Gastroesophageal sphincter (tissue), 4 donors: ENCODE measurements at regions not wholly inside any gene's neighbourhood (a gene's known extent, or its start where the extent isn't known, plus 50 kb on each side); places are given as distances from the start of the nearest gene placed in this dataset.

Experiments used
- ATAC-seq: fragments of 150-250 bp; one replicate; pipeline ENCODE4 v1.9.1; 2016; ENCODE audit warnings: mild to moderate bottlenecking, moderate library complexity
- H3K27ac ChIP-seq, 4 donors: fragments of 200-600 bp; sonication (generic) in 3 of 4; 1 replicate in 3 of 4; 2 replicates in 1 of 4; pipeline ENCODE4 v1.5.1; 2016 to 2019
- H3K27me3 ChIP-seq: fragments of 200-600 bp; sonication (generic); one replicate; pipeline ENCODE4 v1.5.1; 2019
- H3K36me3 ChIP-seq, 2 donors: fragments of 200-600 bp; sonication (generic); one replicate each; pipeline ENCODE4 v1.5.1; 2019; ENCODE audit warnings: control low read depth in 1 of 2
- H3K4me1 ChIP-seq, 3 donors: fragments of 200-600 bp; sonication (generic); 1 replicate in 2 of 3; 2 replicates in 1 of 3; pipeline ENCODE4 v1.5.1; 2016 to 2019; ENCODE audit warnings: control low read depth in 2 of 3
- H3K4me3 ChIP-seq, 2 donors: fragments of 200-600 bp; sonication (generic); one replicate each; pipeline ENCODE4 v1.5.1; 2019; ENCODE audit warnings: mild to moderate bottlenecking in 1 of 2, moderate library complexity in 1 of 2
- H3K9me3 ChIP-seq, 3 donors: fragments of 200-600 bp; sonication (generic); one replicate each; pipeline ENCODE4 v1.5.1; 2017 to 2019; ENCODE audit warnings: control low read depth in 2 of 3
- EP300 ChIP-seq: sonication (generic); formaldehyde crosslinking; IDR thresholded peaks from one replicate; pipeline ENCODE4 v1.6.1; 2017; ENCODE audit warnings: antibody characterized with exemption, mild to moderate bottlenecking
- POLR2A ChIP-seq, 2 donors: fragments of 450-650 bp; IDR thresholded peaks; one replicate each; pipeline ENCODE4 v1.6.1; 2017; ENCODE audit warnings: antibody characterized with exemption in 2 of 2, mild to moderate bottlenecking in 2 of 2, moderate library complexity in 1 of 2
- POLR2AphosphoS5 ChIP-seq: sonication (generic); formaldehyde crosslinking; IDR thresholded peaks from one replicate; pipeline ENCODE4 v1.6.1; 2017; ENCODE audit warnings: antibody characterized with exemption
- WGBS, 2 donors: methylation state at CpG; one replicate each; pipeline ENCODE4 v1.1.5; 2018; ENCODE audit warnings: low coverage in 1 of 2; 5-methylcytosine and 5-hydroxymethylcytosine counted together
- TF ChIP-seq, protein P1 (sequence below), 4 experiments: fragments of 200-600 bp in 2 of 4; fragments of 450-650 bp in 2 of 4; sonication (generic) in 1 of 4; IDR thresholded peaks; one replicate each; pipeline ENCODE4 v1.5.1; 2017 to 2019; ENCODE audit warnings: antibody characterized with exemption in 4 of 4, mild to moderate bottlenecking in 2 of 4, moderate library complexity in 2 of 4

DNA sequence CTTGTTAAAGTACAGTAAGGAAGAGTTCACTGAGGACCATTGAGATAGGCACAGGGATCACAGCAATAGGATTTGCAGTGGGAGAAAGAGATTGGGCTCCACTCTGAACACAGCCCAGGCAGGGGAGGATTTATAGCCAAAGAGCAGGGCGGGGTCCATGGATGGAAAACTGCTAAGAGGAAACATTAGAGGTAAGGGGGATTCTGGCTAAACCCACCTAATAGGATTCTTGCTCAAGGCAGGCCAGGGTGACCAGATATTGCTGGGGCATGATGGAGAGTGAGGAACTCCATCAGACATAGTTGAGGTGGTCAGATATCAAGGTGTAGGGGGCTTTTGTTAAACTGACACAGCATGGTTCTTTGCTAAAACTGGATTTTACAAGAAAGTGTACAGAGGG lies 372.8 kb downstream of the NPHP4 start:
- TF ChIP-seq EP300 (no peak), POLR2AphosphoS5 (no peak), POLR2A (IDR thresholded peaks at IDR 0.05) (no peak)
- TF ChIP-seq, protein P1, sequence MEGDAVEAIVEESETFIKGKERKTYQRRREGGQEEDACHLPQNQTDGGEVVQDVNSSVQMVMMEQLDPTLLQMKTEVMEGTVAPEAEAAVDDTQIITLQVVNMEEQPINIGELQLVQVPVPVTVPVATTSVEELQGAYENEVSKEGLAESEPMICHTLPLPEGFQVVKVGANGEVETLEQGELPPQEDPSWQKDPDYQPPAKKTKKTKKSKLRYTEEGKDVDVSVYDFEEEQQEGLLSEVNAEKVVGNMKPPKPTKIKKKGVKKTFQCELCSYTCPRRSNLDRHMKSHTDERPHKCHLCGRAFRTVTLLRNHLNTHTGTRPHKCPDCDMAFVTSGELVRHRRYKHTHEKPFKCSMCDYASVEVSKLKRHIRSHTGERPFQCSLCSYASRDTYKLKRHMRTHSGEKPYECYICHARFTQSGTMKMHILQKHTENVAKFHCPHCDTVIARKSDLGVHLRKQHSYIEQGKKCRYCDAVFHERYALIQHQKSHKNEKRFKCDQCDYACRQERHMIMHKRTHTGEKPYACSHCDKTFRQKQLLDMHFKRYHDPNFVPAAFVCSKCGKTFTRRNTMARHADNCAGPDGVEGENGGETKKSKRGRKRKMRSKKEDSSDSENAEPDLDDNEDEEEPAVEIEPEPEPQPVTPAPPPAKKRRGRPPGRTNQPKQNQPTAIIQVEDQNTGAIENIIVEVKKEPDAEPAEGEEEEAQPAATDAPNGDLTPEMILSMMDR (IDR thresholded peaks at IDR 0.05) = no peak
- peaks cover 94% of the 10 kb centered on the region for H3K27me3 ChIP-seq
- no peak overlapping the region for H3K4me3 ChIP-seq
- ATAC-seq = no peak
- WGBS, 2 donors = 86% methylated on average over 1 of the region's 1 CpG; no CpG with 5 or more reads in 1 of the 2 donors
- H3K36me3 ChIP-seq = no peaks in the 10 kb centered on the region
- no peaks in the 10 kb centered on the region for H3K9me3 ChIP-seq
- no peaks in the 10 kb centered on the region for H3K4me1 ChIP-seq
- H3K27ac ChIP-seq = no peak overlapping the region

DNA sequence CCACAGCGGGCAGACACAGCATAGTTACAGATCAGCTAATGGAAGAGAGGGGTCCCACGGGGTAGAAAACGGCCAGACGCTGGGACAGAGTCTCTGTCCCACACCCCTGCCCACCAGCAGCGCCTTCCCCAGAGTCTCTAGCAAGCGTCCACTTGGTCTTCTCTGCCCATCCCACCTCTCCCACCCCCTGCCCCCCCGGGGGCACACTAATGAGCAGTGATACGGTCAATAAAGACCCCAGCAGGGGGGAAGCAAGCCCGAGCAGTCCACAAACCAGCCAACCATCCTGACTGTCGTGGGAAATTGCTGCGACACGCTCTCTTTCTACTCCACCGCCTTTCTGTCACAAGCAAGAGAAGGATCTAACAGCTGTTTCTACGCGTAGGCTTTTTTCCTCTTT lies 374.7 kb downstream of the NPHP4 start:
- ATAC-seq = no peak
- no peaks in the 10 kb centered on the region for H3K36me3 ChIP-seq
- WGBS, 2 donors = 73% methylated on average over 4 of the region's 15 CpGs; no CpG with 5 or more reads in 1 of the 2 donors
- H3K27ac ChIP-seq = no peak overlapping the region
- peaks cover 0 to 9% (median 0%) of the 10 kb centered on the region in 3 donors for H3K9me3 ChIP-seq
- TF ChIP-seq EP300 = no peak
- TF ChIP-seq, protein P1 (IDR thresholded peaks at IDR 0.05) = no peak
- TF ChIP-seq POLR2AphosphoS5 = no peak
- no peak for TF ChIP-seq POLR2A (IDR thresholded peaks at IDR 0.05)
- peaks cover 89% of the 10 kb centered on the region for H3K27me3 ChIP-seq
- H3K4me3 ChIP-seq = no peak overlapping the region
- H3K4me1 ChIP-seq = no peaks in the 10 kb centered on the region

DNA sequence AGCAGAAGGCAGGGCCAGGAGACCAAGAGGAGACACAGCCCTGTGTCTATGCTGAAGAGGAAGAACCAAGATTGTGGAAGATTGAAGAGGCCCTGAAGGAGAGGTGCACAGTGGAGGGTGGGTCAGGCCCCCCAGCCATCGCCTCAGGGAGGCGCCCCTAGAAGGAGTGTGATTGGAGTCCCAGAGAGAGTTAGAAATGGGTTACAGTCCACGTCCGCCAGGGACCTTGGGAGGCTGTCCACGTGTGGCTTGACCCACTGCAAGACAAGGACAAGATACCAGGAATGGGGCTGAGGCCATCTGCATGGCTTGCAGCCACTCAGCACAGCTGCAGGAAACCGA lies 375.1 kb downstream of the NPHP4 start:
- H3K9me3 ChIP-seq = peaks cover 0 to 9% (median 0%) of the 10 kb centered on the region in 3 donors
- H3K27ac ChIP-seq = no peak overlapping the region
- TF ChIP-seq POLR2A (IDR thresholded peaks at IDR 0.05) (no peak), EP300 (no peak)
- TF ChIP-seq, protein P1 (IDR thresholded peaks at IDR 0.05) = no peak
- H3K4me3 ChIP-seq = no peak overlapping the region
- peaks cover 89% of the 10 kb centered on the region for H3K27me3 ChIP-seq
- ATAC-seq = no peak
- H3K4me1 ChIP-seq = no peaks in the 10 kb centered on the region
- H3K36me3 ChIP-seq = no peaks in the 10 kb centered on the region
- 87% methylated on average over 2 of the region's 6 CpGs; no CpG with 5 or more reads in 1 of the 2 donors for WGBS, 2 donors

DNA sequence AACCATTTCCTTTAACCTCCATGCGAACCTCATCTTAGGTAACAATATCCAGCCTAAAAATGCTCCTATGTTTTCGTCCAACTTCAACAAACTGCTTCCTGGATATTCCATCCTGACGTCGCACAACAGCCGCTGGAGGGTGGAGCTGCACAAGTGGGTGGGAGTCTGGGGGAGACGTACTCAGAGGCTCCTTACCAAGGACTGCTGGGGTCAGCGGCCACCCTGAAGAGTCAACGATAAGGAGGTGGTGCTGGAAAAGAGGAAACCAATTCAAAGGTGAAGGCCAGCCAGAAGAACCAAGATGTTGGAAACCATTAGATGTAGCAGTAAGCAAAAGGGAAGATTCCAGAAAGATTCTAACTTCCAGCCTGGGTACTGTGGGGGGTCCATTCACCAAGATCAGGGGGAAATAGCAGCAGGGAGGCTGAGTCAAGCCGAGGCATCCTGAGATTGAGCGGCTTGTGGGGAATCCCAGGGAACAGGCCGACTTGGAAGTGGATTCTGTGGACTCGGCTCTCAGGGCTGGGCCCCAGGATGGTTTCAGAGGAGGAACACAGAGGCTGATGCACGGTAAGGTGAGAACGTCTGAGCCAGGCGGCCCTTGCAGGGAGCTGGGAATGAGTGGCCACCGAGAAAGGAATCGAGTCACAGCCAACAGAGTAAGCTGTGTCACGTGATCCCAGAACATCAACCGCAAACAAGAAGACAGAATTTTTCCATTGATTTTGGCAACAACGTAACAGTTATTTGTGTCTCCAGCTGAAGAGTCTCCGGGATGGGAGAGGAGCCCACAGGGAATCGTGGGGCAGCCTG lies 375.7 kb downstream of the NPHP4 start:
- Histone ChIP-seq H3K27ac (no peak overlapping the region), H3K36me3 (no peaks in the 10 kb centered on the region), H3K27me3 (peaks cover 91% of the 10 kb centered on the region), H3K4me3 (no peak overlapping the region), H3K9me3 (peaks cover 0 to 9% (median 0%) of the 10 kb centered on the region in 3 donors), H3K4me1 (no peaks in the 10 kb centered on the region)
- no peak for TF ChIP-seq POLR2A (IDR thresholded peaks at IDR 0.05)
- WGBS, 2 donors = 81% methylated on average over 12 to 14 of the region's 22 CpGs
- ATAC-seq = no peak

DNA sequence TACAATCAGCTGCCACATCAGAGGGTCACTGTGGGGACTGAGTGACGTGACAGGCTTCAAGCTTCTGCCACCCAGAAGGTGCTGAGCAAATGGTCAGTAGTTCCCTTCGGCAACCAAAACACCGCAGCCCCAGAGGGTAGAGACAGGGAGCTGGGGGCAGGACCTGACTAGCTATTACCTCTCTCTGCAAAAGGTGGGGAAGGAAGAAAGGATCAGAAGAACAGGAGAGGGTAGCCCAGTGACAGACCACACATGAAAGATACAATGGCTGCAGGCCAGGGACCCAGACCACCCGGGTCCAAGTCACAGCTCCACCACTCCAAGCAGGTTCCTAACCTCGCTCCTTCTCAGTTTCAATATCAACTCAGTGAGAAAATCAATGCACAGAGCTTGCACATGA lies 377.1 kb downstream of the NPHP4 start:
- ATAC-seq = no peak
- Histone ChIP-seq H3K27me3 (peaks cover 80% of the 10 kb centered on the region), H3K4me3 (no peak overlapping the region), H3K9me3 (peaks cover 0 to 11% (median 0%) of the 10 kb centered on the region in 3 donors), H3K27ac (no peak overlapping the region), H3K4me1 (no peaks in the 10 kb centered on the region), H3K36me3 (no peaks in the 10 kb centered on the region)
- TF ChIP-seq POLR2A (IDR thresholded peaks at IDR 0.05) (no peak), EP300 (no peak), POLR2AphosphoS5 (no peak)
- TF ChIP-seq, protein P1 (IDR thresholded peaks at IDR 0.05) = no peak
- 57 to 61% methylated on average over 1 to 4 of the region's 5 CpGs for WGBS, 2 donors
